AG10803 (cell line): ENCODE measurements at regions not wholly inside any gene's neighbourhood (a gene's known extent, or its start where the extent isn't known, plus 50 kb on each side); places are given as distances from the start of the nearest gene placed in this dataset.

ENCODE experiments used
- DNase-seq: peaks from one replicate; pipeline ENCODE4 v3.0.0; 2010; ENCODE audit warnings: low read depth
- H3K4me3 ChIP-seq: 2 replicates; pipeline ENCODE4 v1.5.1; 2011; ENCODE audit warnings: mild to moderate bottlenecking, low read length, control low read depth
- TF ChIP-seq, protein P1 (sequence below): conservative IDR thresholded peaks from 2 replicates; pipeline ENCODE4 v1.5.1; 2011; ENCODE audit warnings: mild to moderate bottlenecking, low read length, control low read depth, inconsistent platforms

GRCh38 chr5:99316484-99316883 is 387.7 kb upstream of the CHD1 start:
- no peak for DNase-seq
- TF ChIP-seq, protein P1, sequence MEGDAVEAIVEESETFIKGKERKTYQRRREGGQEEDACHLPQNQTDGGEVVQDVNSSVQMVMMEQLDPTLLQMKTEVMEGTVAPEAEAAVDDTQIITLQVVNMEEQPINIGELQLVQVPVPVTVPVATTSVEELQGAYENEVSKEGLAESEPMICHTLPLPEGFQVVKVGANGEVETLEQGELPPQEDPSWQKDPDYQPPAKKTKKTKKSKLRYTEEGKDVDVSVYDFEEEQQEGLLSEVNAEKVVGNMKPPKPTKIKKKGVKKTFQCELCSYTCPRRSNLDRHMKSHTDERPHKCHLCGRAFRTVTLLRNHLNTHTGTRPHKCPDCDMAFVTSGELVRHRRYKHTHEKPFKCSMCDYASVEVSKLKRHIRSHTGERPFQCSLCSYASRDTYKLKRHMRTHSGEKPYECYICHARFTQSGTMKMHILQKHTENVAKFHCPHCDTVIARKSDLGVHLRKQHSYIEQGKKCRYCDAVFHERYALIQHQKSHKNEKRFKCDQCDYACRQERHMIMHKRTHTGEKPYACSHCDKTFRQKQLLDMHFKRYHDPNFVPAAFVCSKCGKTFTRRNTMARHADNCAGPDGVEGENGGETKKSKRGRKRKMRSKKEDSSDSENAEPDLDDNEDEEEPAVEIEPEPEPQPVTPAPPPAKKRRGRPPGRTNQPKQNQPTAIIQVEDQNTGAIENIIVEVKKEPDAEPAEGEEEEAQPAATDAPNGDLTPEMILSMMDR = no peak
- H3K4me3 ChIP-seq = no peak overlapping the region

- H3K4me3 ChIP-seq = no peak overlapping the region
- TF ChIP-seq, protein P1 = no peak
- DNase-seq = no peak
Observed at GRCh38 chr5:99315413-99316183, 386.8 kb upstream of the CHD1 start.

GRCh38 chr5:99314721-99315120 is 385.9 kb upstream of the CHD1 start:
- DNase-seq = no peak
- no peak overlapping the region for H3K4me3 ChIP-seq
- TF ChIP-seq, protein P1 = no peak

- TF ChIP-seq, protein P1 = no peak
Observed at GRCh38 chr5:99308131-99308530, 379.3 kb upstream of the CHD1 start.

DNA sequence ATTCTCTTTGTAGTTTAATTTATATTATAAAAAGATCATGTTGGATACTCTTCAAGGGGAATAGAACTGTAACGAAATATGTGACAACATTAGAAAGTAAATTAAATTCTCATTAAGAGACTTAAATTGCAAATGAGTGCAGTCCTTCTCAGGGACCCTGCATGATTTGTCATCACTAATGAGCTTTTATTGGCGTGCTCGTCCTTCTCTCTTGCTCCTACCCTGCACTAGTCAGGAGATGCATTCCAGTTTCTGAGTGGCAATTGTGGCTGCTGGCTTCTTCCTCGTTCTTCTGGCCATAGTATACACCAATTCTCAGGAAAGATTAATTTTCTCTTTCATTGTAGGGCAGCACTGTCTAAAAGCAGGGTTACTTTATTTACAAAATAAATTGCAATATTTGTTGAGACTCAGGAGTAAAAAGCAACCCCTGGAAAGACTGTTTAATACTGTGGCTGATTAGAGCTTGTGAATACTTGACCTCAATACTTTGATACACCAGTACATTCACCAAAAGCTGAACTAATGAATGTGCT is 376.3 kb upstream of the CHD1 start:
- H3K4me3 ChIP-seq = no peak overlapping the region
- TF ChIP-seq, protein P1 = no peak
- DNase-seq = no peak

More at GRCh38 chr5:99308131-99308530, 379.3 kb upstream of the CHD1 start:
- H3K4me3 ChIP-seq = no peak overlapping the region
- DNase-seq = no peak

DNA sequence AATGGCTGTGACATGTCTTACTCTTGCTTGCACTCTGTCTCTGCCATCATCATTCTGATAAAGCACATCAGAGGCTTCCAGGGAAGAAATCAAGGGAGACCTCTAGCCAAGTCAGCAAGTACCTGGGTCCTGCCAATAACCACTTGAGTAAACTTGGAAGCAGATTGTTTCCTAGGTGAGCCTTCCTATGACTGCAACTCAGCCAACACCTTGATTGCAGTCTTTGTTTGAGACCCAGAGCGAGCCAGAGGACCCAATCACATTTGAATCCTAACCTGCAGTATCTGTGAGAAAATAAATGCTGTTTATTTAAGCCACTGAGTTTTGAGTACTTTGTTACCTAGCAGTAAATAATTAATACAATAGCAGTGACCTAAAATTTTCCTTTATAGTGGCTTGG is 356.8 kb upstream of the CHD1 start:
- TF ChIP-seq, protein P1 = no peak
- no peak for DNase-seq
- no peak overlapping the region for H3K4me3 ChIP-seq

DNA sequence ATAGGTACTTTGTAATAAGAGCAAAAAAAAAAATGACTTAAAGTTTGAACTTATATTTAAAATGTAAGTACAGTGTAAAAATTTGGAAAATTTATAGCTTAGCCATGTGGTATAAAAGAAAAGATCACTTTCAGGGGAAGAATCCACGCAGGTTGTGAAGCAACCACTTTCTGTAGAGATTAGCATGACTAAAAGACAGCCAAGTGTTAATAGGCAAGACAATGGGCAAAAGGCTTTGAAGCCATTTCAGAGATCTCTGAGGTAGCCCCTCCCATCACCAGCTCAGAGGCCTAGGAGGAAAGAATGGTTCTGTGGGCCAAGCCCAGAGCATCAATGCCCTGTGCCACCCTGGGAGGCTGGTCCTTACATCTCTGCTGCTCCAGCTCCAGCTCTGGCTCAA is 346.3 kb upstream of the CHD1 start:
- no peak overlapping the region for H3K4me3 ChIP-seq
- DNase-seq = no peak
- TF ChIP-seq, protein P1 = no peak
